Neural cell (in vitro differentiated cells): ENCODE measurements at regions not wholly inside any gene's neighbourhood (a gene's known extent, or its start where the extent isn't known, plus 50 kb on each side); places are given as distances from the start of the nearest gene placed in this dataset.

ENCODE experiments used
- EP300 ChIP-seq: fragments of 450-650 bp; conservative IDR thresholded peaks from 2 replicates; pipeline ENCODE4 v1.6.1; 2014; ENCODE audit warnings: antibody characterized with exemption, mild to moderate bottlenecking, moderate library complexity; ENCODE audit not compliant: poor library complexity, severe bottlenecking
- EZH2 ChIP-seq: fragments of 200-600, 300-800 bp; shearing (Covaris generic), sonication (generic); IDR thresholded peaks from 2 replicates; pipeline ENCODE4 v1.6.1; 2014; ENCODE audit warnings: antibody characterized with exemption, low read length, borderline replicate concordance, mild to moderate bottlenecking; ENCODE audit not compliant: insufficient read depth, poor library complexity, severe bottlenecking
- TF ChIP-seq, protein P1 (sequence below): fragments of 450-650 bp; IDR thresholded peaks from 2 replicates; pipeline ENCODE4 v1.5.1; 2014; ENCODE audit warnings: antibody characterized with exemption, mild to moderate bottlenecking, moderate library complexity; ENCODE audit not compliant: poor library complexity, severe bottlenecking

DNA sequence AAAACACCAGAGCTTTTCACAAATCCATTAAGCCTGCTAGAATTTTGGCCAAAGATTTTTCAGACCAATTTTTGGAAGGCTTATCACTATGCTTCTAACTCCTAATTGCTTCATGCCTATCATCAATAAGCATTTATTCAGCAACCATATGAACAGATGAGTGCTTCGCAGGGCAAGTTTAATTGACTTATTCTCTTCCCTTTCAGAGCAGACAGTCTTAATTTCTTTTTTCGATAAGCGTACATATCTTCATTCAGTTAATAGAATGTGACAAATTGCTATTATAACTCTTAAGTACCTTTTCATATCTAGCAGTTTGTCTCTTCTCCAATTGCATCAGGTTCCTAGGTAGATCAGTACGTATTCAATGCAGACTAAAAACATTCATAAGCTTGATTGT is 298.4 kb upstream of the ANO5 start:
- TF ChIP-seq, protein P1, sequence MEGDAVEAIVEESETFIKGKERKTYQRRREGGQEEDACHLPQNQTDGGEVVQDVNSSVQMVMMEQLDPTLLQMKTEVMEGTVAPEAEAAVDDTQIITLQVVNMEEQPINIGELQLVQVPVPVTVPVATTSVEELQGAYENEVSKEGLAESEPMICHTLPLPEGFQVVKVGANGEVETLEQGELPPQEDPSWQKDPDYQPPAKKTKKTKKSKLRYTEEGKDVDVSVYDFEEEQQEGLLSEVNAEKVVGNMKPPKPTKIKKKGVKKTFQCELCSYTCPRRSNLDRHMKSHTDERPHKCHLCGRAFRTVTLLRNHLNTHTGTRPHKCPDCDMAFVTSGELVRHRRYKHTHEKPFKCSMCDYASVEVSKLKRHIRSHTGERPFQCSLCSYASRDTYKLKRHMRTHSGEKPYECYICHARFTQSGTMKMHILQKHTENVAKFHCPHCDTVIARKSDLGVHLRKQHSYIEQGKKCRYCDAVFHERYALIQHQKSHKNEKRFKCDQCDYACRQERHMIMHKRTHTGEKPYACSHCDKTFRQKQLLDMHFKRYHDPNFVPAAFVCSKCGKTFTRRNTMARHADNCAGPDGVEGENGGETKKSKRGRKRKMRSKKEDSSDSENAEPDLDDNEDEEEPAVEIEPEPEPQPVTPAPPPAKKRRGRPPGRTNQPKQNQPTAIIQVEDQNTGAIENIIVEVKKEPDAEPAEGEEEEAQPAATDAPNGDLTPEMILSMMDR, result no peak
- TF ChIP-seq EZH2 (no peak), EP300 (no peak)
